ENCODE measurements at regions not wholly inside any gene's neighbourhood (a gene's known extent, or its start where the extent isn't known, plus 50 kb on each side); places are given as distances from the start of the nearest gene placed in this dataset.

- TF ChIP-seq CTCF (optimal IDR thresholded peaks at IDR 0.05 in 1 of 3, IDR thresholded peaks at IDR 0.05 in 1 of 3, conservative IDR thresholded peaks at IDR 0.05 in 1 of 3; ENCODE audit: extremely low read depth in 1 of 3, insufficient read depth in 2 of 3, low read length in 3 of 3) (no peak), EZH2 (IDR thresholded peaks at IDR 0.05; ENCODE audit: low read length) (no peak)
Observed at GRCh38 chr10:130541090-130541489, 404.9 kb downstream of the GLRX3 start.
